ENCODE measurements at regions not wholly inside any gene's neighbourhood (a gene's known extent, or its start where the extent isn't known, plus 50 kb on each side); places are given as distances from the start of the nearest gene placed in this dataset.
A peak's percentile ranks its signal among the peaks of the same experiment; 100 is the strongest.

DNA sequence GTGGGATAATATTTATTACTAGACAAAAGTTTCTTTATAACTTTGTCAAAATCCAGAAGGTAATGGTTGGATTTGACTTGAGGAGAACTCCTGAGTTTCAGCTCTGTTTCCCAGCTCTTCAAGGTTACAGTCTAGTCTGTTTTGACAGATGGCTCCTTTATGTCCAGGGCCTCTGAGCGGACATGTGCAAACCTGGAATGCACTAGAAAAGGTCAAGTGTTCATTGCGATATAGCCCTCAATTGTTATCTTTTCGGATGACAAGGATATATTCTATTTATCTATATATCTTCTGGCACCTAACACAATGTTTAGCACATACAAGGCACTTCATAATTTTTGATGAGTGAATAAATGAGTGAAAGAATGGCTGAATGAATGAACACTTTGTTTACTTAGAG lies 513.2 kb upstream of the GOLIM4 start:
- DNase-seq (ENCODE audit: low read depth in 1 of 2, low spot score in 1 of 2), result no peak
- TF ChIP-seq POLR2AphosphoS5 (IDR thresholded peaks at IDR 0.05; ENCODE audit: low read depth) (no peak), SPI1 (IDR thresholded peaks at IDR 0.05; ENCODE audit: borderline replicate concordance, low read depth) (no peak), CTCF (IDR thresholded peaks at IDR 0.05; ENCODE audit: insufficient read depth, low read length) (no peak), REST (IDR thresholded peaks at IDR 0.05; ENCODE audit: insufficient replicate concordance, low read depth) (no peak), GABPA (IDR thresholded peaks at IDR 0.05; ENCODE audit: low read depth) (no peak)
- no peak overlapping the region for H3K4me3 ChIP-seq (replicated peaks; ENCODE audit: insufficient read depth, low read length)
- H3K27me3 ChIP-seq (ENCODE audit: insufficient read depth, poor library complexity, severe bottlenecking), result no peaks in the 10 kb centered on the region
- no peak overlapping the region for H3K27ac ChIP-seq (replicated peaks)

DNA sequence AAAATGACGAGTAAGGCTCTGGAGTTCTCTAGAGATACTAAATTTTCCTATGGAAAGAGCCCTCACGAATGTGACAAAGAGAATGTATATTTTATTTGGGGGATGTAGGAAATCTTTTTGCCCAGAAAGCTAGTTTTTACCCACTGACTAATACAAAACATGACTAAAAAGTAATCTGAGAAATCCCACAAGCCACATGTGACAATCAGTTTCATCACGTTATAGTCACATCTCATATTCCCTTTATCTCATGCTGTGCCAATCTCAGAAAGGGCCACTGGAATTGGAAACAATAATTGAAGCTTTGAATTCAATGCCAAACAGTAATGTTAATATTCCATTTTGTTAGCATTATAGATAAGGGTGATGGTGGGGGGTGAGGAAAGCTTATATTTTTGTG lies 509.0 kb upstream of the GOLIM4 start:
- TF ChIP-seq REST (IDR thresholded peaks at IDR 0.05; ENCODE audit: insufficient replicate concordance, low read depth) (no peak), CTCF (IDR thresholded peaks at IDR 0.05; ENCODE audit: insufficient read depth, low read length) (no peak), SPI1 (IDR thresholded peaks at IDR 0.05; ENCODE audit: borderline replicate concordance, low read depth) (no peak), GABPA (IDR thresholded peaks at IDR 0.05; ENCODE audit: low read depth) (no peak), POLR2AphosphoS5 (IDR thresholded peaks at IDR 0.05; ENCODE audit: low read depth) (no peak)
- Histone ChIP-seq H3K27me3 (ENCODE audit: insufficient read depth, poor library complexity, severe bottlenecking) (no peaks in the 10 kb centered on the region), H3K4me3 (replicated peaks; ENCODE audit: insufficient read depth, low read length) (no peak overlapping the region), H3K27ac (replicated peaks) (no peak overlapping the region)
- no peak for DNase-seq (ENCODE audit: low read depth in 1 of 2, low spot score in 1 of 2)

- Histone ChIP-seq H3K27ac (replicated peaks) (no peak overlapping the region), H3K4me3 (replicated peaks; ENCODE audit: insufficient read depth, low read length) (no peak overlapping the region), H3K27me3 (ENCODE audit: insufficient read depth, poor library complexity, severe bottlenecking) (no peaks in the 10 kb centered on the region)
- no peak for DNase-seq (ENCODE audit: low read depth in 1 of 2, low spot score in 1 of 2)
- no peak for TF ChIP-seq POLR2AphosphoS5 (IDR thresholded peaks at IDR 0.05; ENCODE audit: low read depth)
- no peak for TF ChIP-seq CTCF (IDR thresholded peaks at IDR 0.05; ENCODE audit: insufficient read depth, low read length)
- no peak for TF ChIP-seq GABPA (IDR thresholded peaks at IDR 0.05; ENCODE audit: low read depth)
Observed at GRCh38 chr3:168598250-168598649, 502.5 kb upstream of the GOLIM4 start.

DNA sequence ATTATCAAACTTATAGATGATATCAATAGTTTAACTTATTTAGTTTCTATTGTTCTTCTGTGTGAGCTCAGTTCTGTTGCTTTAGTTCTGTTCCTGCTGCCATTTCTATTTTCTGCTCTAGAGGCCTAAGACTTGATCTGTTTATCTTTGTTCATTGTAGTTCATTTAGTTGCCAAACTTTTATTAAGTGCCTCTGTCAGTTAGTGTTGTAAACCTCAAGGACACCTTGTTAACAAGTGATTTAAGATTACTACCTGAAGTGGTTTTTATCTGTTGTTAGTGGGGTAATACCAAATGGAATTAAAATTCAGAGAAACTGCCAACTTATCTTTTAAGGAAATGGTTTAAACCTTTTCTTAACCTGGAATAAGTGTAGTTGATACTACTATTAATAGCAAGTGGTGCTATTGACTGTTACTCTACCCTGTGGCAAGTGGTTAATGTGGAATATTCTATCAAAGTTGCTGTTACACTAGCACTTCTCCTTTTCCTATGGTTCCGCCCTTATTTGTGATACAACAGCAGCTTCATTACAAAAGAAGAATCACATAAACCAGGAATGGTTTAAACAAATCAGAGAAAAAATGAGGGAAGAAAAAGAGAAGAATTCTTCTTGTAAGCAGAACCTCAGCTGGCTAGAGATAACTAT lies 500.6 kb upstream of the GOLIM4 start:
- H3K4me3 ChIP-seq (replicated peaks; ENCODE audit: insufficient read depth, low read length), result no peak overlapping the region
- no peak overlapping the region for H3K27ac ChIP-seq (replicated peaks)
- no peaks in the 10 kb centered on the region for H3K27me3 ChIP-seq (ENCODE audit: insufficient read depth, poor library complexity, severe bottlenecking)
- peak; percentile 74 for TF ChIP-seq SPI1 (IDR thresholded peaks at IDR 0.05; ENCODE audit: borderline replicate concordance, low read depth)
- no peak for TF ChIP-seq POLR2AphosphoS5 (IDR thresholded peaks at IDR 0.05; ENCODE audit: low read depth)
- no peak for TF ChIP-seq GABPA (IDR thresholded peaks at IDR 0.05; ENCODE audit: low read depth)
- no peak for DNase-seq (ENCODE audit: low read depth in 1 of 2, low spot score in 1 of 2)

Data from HL-60 (cell line).